ENCODE measurements at regions not wholly inside any gene's neighbourhood (a gene's known extent, or its start where the extent isn't known, plus 50 kb on each side); places are given as distances from the start of the nearest gene placed in this dataset.

DNA sequence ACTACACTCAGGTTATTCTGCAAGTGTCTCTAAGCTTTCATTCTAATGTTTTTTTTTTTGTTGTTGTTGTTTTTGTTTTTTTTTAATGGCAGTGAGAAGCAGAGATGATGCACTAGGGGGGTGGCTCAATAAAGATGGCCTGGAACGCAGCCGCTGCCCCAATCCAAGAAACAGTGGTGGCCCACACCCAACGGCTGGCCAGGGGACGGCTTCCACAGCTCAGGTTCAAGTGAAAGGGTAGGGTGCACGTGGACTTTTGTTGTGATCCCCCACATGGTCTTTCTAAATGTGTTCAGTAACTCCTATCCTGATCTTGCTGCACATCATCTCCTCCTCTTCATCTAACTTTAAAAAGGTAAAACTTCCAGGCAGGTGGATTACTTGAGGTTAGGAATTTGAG, 190.1 kb downstream of the NDUFA10 start:
- no peak for TF ChIP-seq POLR2A (IDR thresholded peaks at IDR 0.05)
- TF ChIP-seq, protein P1, sequence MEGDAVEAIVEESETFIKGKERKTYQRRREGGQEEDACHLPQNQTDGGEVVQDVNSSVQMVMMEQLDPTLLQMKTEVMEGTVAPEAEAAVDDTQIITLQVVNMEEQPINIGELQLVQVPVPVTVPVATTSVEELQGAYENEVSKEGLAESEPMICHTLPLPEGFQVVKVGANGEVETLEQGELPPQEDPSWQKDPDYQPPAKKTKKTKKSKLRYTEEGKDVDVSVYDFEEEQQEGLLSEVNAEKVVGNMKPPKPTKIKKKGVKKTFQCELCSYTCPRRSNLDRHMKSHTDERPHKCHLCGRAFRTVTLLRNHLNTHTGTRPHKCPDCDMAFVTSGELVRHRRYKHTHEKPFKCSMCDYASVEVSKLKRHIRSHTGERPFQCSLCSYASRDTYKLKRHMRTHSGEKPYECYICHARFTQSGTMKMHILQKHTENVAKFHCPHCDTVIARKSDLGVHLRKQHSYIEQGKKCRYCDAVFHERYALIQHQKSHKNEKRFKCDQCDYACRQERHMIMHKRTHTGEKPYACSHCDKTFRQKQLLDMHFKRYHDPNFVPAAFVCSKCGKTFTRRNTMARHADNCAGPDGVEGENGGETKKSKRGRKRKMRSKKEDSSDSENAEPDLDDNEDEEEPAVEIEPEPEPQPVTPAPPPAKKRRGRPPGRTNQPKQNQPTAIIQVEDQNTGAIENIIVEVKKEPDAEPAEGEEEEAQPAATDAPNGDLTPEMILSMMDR (IDR thresholded peaks at IDR 0.05): no peak
